Right hindlimb (tissue), 1 donor: ENCODE measurements at regions not wholly inside any gene's neighbourhood (a gene's known extent, or its start where the extent isn't known, plus 50 kb on each side); places are given as distances from the start of the nearest gene placed in this dataset.

Experiments used
- DNase-seq: peaks from one replicate; pipeline ENCODE4 v3.0.0-alpha.2; 2018

- no peak for DNase-seq
These were observed 244.3 kb downstream of the FAM76B start for GRCh38 chr11:95545116-95545875.

GRCh38 chr11:95544095-95544856 lies 245.3 kb downstream of the FAM76B start:
- no peak for DNase-seq

- no peak for DNase-seq
These were observed 246.6 kb downstream of the FAM76B start for GRCh38 chr11:95542868-95543551.

GRCh38 chr11:95541715-95542114 lies 247.9 kb downstream of the FAM76B start:
- DNase-seq = no peak

- no peak for DNase-seq
These were observed 253.4 kb downstream of the FAM76B start for GRCh38 chr11:95536047-95536690.

GRCh38 chr11:95534809-95535208 lies 254.8 kb downstream of the FAM76B start:
- no peak for DNase-seq

GRCh38 chr11:95534226-95534625 lies 255.4 kb downstream of the FAM76B start:
- no peak for DNase-seq

GRCh38 chr11:95531116-95531515 lies 258.5 kb downstream of the FAM76B start:
- no peak for DNase-seq

GRCh38 chr11:95524314-95525036 lies 265.1 kb downstream of the FAM76B start:
- no peak for DNase-seq

- no peak for DNase-seq
These were observed 266.7 kb downstream of the FAM76B start for GRCh38 chr11:95522874-95523273.

- no peak for DNase-seq
These were observed 267.7 kb downstream of the FAM76B start for GRCh38 chr11:95521862-95522261.

GRCh38 chr11:95521133-95521542 lies 268.4 kb downstream of the FAM76B start:
- DNase-seq = no peak

GRCh38 chr11:95520369-95521132 lies 269.0 kb downstream of the FAM76B start:
- no peak for DNase-seq

GRCh38 chr11:95519912-95520311 lies 269.7 kb downstream of the FAM76B start:
- no peak for DNase-seq

GRCh38 chr11:95517453-95517852 lies 272.1 kb downstream of the FAM76B start:
- no peak for DNase-seq

- no peak for DNase-seq
These were observed 272.8 kb downstream of the FAM76B start for GRCh38 chr11:95516786-95517185.

- DNase-seq = no peak
These were observed 273.4 kb downstream of the FAM76B start for GRCh38 chr11:95516175-95516574.

GRCh38 chr11:95515371-95515770 lies 274.2 kb downstream of the FAM76B start:
- DNase-seq = no peak

GRCh38 chr11:95514416-95515110 lies 275.0 kb downstream of the FAM76B start:
- no peak for DNase-seq

- peak; percentile 51 for DNase-seq
These were observed 276.9 kb downstream of the FAM76B start for GRCh38 chr11:95512682-95513081.

- no peak for DNase-seq
These were observed 277.4 kb downstream of the FAM76B start for GRCh38 chr11:95512177-95512576.
